ENCODE measurements at regions not wholly inside any gene's neighbourhood (a gene's known extent, or its start where the extent isn't known, plus 50 kb on each side); places are given as distances from the start of the nearest gene placed in this dataset.

GRCh38 chr5:135154961-135155360 lies 120.9 kb upstream of the PITX1 start:
- no peak for TF ChIP-seq EZH2 (IDR thresholded peaks at IDR 0.05; ENCODE audit: low read length)
- TF ChIP-seq, protein P1, sequence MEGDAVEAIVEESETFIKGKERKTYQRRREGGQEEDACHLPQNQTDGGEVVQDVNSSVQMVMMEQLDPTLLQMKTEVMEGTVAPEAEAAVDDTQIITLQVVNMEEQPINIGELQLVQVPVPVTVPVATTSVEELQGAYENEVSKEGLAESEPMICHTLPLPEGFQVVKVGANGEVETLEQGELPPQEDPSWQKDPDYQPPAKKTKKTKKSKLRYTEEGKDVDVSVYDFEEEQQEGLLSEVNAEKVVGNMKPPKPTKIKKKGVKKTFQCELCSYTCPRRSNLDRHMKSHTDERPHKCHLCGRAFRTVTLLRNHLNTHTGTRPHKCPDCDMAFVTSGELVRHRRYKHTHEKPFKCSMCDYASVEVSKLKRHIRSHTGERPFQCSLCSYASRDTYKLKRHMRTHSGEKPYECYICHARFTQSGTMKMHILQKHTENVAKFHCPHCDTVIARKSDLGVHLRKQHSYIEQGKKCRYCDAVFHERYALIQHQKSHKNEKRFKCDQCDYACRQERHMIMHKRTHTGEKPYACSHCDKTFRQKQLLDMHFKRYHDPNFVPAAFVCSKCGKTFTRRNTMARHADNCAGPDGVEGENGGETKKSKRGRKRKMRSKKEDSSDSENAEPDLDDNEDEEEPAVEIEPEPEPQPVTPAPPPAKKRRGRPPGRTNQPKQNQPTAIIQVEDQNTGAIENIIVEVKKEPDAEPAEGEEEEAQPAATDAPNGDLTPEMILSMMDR (optimal IDR thresholded peaks at IDR 0.05 in 1 of 3, IDR thresholded peaks at IDR 0.05 in 1 of 3, conservative IDR thresholded peaks at IDR 0.05 in 1 of 3; ENCODE audit: extremely low read depth in 1 of 3, insufficient read depth in 2 of 3, low read length in 3 of 3), result no peak
- Histone ChIP-seq H3K4me3 (ENCODE audit: control insufficient read depth in 2 of 3, extremely low read depth in 1 of 3, insufficient read depth in 2 of 3, low read depth in 1 of 3, low read length in 3 of 3) (no peak overlapping the region), H3K27ac (ENCODE audit: control insufficient read depth, insufficient read depth, low read length) (no peak overlapping the region), H3K9me3 (ENCODE audit: control insufficient read depth, low read depth, low read length) (no peaks in the 10 kb centered on the region), H4K20me1 (ENCODE audit: control insufficient read depth, extremely low read depth, insufficient read depth, low read length) (no peaks in the 10 kb centered on the region), H3K36me3 (ENCODE audit: control insufficient read depth in 2 of 2, extremely low read depth in 1 of 2, insufficient read depth in 2 of 2, low read length in 2 of 2) (no peaks in the 10 kb centered on the region), H3K27me3 (ENCODE audit: control insufficient read depth, extremely low read depth, insufficient read depth, low read length) (no peaks in the 10 kb centered on the region), H3K4me2 (ENCODE audit: control insufficient read depth, extremely low read depth, insufficient read depth, low read depth, low read length) (no peak overlapping the region), H3K9ac (ENCODE audit: control insufficient read depth, extremely low read depth, insufficient read depth, low read length) (no peak overlapping the region), H3K79me2 (ENCODE audit: control insufficient read depth, insufficient read depth, low read length) (no peaks in the 10 kb centered on the region), H3K9me1 (ENCODE audit: control insufficient read depth, extremely low read depth, insufficient read depth, low read length) (no peaks in the 10 kb centered on the region), H3K4me1 (ENCODE audit: control insufficient read depth, extremely low read depth, insufficient read depth, low read length) (peaks cover 16% of the 10 kb centered on the region), H2AFZ (ENCODE audit: control insufficient read depth, low read length) (no peak overlapping the region)
- FAIRE-seq (no peak), DNase-seq (ENCODE audit: low read depth, low spot score) (no peak)
- dilution Hi-C loops (cut with MboI; ENCODE audit: extremely low pct_ligation_motif_present, low sequenced_read_pairs), result no loop called here

GRCh38 chr5:135154197-135154596 lies 120.2 kb upstream of the PITX1 start:
- Histone ChIP-seq H3K79me2 (ENCODE audit: control insufficient read depth, insufficient read depth, low read length) (no peaks in the 10 kb centered on the region), H3K4me1 (ENCODE audit: control insufficient read depth, extremely low read depth, insufficient read depth, low read length) (peaks cover 16% of the 10 kb centered on the region), H2AFZ (ENCODE audit: control insufficient read depth, low read length) (no peak overlapping the region), H3K9ac (ENCODE audit: control insufficient read depth, extremely low read depth, insufficient read depth, low read length) (no peak overlapping the region), H3K27ac (ENCODE audit: control insufficient read depth, insufficient read depth, low read length) (no peak overlapping the region), H3K4me2 (ENCODE audit: control insufficient read depth, extremely low read depth, insufficient read depth, low read depth, low read length) (no peak overlapping the region), H3K27me3 (ENCODE audit: control insufficient read depth, extremely low read depth, insufficient read depth, low read length) (no peaks in the 10 kb centered on the region), H4K20me1 (ENCODE audit: control insufficient read depth, extremely low read depth, insufficient read depth, low read length) (no peaks in the 10 kb centered on the region), H3K36me3 (ENCODE audit: control insufficient read depth in 2 of 2, extremely low read depth in 1 of 2, insufficient read depth in 2 of 2, low read length in 2 of 2) (no peaks in the 10 kb centered on the region), H3K9me3 (ENCODE audit: control insufficient read depth, low read depth, low read length) (no peaks in the 10 kb centered on the region), H3K4me3 (ENCODE audit: control insufficient read depth in 2 of 3, extremely low read depth in 1 of 3, insufficient read depth in 2 of 3, low read depth in 1 of 3, low read length in 3 of 3) (no peak overlapping the region), H3K9me1 (ENCODE audit: control insufficient read depth, extremely low read depth, insufficient read depth, low read length) (no peaks in the 10 kb centered on the region)
- TF ChIP-seq, protein P1 (optimal IDR thresholded peaks at IDR 0.05 in 1 of 3, IDR thresholded peaks at IDR 0.05 in 1 of 3, conservative IDR thresholded peaks at IDR 0.05 in 1 of 3; ENCODE audit: extremely low read depth in 1 of 3, insufficient read depth in 2 of 3, low read length in 3 of 3), result no peak
- TF ChIP-seq EZH2 (IDR thresholded peaks at IDR 0.05; ENCODE audit: low read length), result no peak
- DNase-seq (ENCODE audit: low read depth, low spot score), result no peak
- dilution Hi-C loops (cut with MboI; ENCODE audit: extremely low pct_ligation_motif_present, low sequenced_read_pairs), result no loop called here
- no peak for FAIRE-seq
